ENCODE measurements at regions not wholly inside any gene's neighbourhood (a gene's known extent, or its start where the extent isn't known, plus 50 kb on each side); places are given as distances from the start of the nearest gene placed in this dataset.

DNA sequence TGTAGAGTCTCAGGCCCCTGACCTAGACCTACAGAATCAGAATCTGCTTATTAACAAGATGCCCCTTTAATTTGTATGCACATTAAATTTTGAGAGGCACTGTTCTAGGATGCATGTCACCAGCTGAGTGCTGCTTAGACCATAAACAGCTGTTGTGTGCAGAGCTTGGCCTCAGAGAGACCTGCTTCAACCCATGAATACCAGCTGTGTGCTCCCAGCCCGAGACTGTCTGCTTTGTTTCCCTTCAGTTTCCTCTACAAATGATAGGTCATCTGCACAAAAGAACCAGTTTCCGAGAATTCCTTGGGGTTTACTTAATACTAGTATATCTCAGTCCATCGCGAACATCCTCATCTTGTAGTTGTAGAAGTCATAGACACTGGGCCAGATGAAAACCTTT, 158.5 kb upstream of the PFN2 start:
- no peak for DNase-seq (ENCODE audit: low read depth)

GRCh38 chr3:150128126-150128525, 157.4 kb upstream of the PFN2 start:
- DNase-seq (ENCODE audit: low read depth): no peak

- DNase-seq (ENCODE audit: low read depth): no peak
Observed at GRCh38 chr3:150127011-150127490, 156.4 kb upstream of the PFN2 start.

DNA sequence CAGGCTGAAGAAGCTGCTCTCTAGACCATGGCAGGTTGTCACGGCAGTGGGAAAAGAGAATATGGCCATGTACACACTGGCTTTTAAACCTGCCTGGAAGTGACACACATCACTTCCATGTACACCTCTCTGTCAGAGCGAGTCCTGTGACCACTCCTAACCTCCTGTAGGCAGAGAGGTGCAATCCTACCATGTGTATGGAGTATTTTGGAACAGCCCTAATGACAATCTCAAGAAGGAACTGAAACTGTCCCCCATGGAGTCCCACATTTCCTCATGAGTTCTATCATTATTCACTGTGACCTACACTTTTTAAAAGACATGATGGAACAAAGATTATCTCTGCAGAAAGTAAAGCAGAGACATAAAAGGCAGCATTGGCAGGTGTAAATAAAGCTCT, 153.4 kb upstream of the PFN2 start:
- DNase-seq (ENCODE audit: low read depth): no peak

DNA sequence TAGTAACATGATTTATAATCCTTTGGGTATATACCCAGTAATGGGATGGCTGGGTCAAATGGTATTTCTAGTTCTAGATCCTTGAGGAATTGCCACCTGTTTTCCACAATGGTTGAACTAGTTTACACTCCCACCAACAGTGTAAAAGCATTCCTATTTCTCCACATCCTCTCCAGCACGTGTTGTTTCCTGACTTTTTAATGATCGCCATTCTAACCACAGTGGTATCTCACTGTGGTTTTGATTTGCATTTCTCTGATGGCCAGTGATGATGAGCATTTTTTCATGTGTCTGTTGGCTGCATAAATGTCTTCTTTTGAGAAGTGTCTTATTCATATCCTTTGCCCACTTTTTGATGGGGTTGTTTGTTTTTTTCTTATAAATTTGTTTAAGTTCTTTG, 152.6 kb upstream of the PFN2 start:
- peak; percentile 75 for DNase-seq (ENCODE audit: low read depth)

DNA sequence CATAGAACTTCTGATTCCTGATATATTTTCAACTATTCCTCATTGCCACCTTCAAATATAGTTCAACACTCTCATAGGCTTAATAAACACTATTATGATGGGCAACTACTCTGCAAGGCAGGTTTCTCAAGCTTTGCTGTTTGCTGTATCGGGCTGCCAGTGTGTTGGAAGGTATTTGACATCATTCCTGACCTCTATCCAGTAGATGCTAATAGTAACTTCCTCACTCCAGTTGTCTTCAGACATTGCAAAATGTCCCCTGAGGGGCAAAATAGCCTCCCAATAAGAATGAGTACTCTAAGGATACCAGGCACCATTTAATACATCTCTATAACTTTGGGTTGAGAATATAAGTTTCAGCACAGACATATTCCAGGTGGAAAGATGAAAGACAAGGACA, 147.5 kb upstream of the PFN2 start:
- no peak for DNase-seq (ENCODE audit: low read depth)

- peak; percentile 72 for DNase-seq (ENCODE audit: low read depth)
Observed at GRCh38 chr3:150117076-150117475, 146.4 kb upstream of the PFN2 start.

- peak; percentile 45 for DNase-seq (ENCODE audit: low read depth)
Observed at GRCh38 chr3:150116196-150116595, 145.5 kb upstream of the PFN2 start.

DNA sequence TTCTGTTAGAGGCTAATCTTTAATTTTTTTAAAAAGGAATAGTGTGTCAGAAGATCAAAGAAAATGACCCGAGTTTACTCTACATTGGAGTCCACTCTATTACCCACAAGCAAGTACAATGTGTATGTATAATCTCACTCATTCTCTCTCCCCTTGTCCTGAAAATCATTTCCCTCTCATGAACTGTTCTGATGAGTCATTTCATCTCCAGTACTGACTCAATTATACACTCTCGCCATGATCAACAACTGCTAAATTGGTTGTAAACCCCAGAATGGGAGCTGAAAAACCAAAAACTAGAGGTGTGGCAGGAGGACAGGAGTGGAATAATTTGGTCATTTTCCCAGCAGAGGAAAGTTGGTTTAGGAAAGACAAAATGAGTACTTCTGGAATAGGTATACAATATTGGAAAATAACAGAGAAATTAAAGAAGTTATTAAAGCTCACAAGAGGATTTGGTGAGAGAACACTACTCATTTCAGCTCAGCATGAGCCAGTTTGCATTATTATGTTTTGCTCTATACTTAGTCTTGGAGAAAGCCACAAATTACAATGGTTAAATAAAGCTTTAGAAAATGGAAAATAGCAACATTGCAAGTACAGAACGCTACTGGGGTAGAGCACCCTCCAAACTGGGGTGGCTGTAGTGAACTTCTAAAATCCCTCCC, 144.3 kb upstream of the PFN2 start:
- DNase-seq (ENCODE audit: low read depth): peak; percentile 73

DNA sequence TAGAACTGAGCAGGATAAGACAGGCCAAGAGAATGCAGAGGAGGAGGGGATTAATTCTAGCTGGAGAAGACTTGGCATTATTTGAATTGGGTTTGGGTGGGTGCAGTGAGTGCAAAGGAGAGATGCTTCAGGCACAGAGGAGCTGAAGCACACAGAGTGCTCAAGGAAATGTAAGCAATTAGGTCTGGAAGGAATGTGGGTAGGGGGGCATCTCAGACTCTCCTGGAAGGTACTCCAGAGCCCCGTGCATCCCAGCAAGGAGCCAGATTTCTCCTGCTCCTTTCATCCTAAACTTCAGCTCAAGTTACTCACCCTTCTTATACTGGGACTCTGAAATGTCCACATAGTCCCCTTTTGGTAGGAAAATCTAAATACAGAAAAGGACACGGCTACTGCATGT, 143.6 kb upstream of the PFN2 start:
- no peak for DNase-seq (ENCODE audit: low read depth)

DNA sequence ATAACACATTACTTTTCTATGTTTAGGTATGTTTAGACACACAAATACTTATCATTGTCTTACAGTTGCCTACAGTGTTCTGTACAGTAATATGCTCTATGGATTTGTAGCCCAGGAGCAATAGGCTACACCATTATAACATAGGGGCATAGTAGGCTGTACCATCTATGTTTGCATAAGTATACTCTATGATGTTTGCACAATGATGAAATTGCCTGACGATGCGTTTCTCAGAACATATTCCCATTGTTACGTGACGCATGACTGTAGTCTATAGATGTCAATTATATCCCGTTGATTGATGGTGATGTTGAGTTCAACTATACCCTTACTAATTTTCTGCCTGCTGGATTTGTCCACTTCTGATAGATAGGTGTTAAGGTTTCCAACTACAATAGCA, 139.4 kb upstream of the PFN2 start:
- DNase-seq (ENCODE audit: low read depth): no peak

DNA sequence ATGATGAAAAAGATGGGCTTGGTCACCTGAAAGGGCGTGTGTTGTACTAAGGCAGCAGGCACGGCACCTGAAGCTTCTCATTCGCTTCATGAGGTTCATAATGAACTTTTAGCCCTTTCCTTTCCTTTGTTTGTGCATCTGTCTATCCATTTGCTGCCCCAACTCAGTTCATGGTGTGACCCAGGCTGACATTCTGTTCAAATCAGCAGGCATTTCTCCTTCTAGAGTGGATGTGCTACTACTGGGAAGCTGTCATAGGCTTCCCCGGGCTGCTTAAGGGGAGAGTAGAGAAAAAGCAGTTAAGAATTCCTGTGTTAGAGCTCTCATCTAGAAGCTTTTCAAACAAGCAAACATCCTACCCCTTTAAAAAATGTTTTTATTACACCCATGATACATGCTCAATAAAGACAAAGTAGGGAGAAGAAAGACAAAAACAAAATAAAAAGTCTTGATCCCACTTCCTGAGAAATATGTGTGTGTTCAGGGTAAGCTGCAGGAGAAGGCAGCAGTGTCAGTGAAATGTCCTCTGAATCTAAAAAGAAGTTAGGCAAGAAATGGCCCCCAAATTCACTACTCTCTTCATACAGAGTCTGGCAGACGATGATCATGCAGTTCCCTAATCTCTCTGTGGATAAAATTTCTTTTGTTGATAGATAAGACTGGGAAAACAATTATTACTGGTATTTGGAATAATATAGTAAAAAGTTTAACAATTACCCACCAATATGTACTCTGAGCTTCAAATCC, 136.9 kb upstream of the PFN2 start:
- DNase-seq (ENCODE audit: low read depth): peak; percentile 41

DNA sequence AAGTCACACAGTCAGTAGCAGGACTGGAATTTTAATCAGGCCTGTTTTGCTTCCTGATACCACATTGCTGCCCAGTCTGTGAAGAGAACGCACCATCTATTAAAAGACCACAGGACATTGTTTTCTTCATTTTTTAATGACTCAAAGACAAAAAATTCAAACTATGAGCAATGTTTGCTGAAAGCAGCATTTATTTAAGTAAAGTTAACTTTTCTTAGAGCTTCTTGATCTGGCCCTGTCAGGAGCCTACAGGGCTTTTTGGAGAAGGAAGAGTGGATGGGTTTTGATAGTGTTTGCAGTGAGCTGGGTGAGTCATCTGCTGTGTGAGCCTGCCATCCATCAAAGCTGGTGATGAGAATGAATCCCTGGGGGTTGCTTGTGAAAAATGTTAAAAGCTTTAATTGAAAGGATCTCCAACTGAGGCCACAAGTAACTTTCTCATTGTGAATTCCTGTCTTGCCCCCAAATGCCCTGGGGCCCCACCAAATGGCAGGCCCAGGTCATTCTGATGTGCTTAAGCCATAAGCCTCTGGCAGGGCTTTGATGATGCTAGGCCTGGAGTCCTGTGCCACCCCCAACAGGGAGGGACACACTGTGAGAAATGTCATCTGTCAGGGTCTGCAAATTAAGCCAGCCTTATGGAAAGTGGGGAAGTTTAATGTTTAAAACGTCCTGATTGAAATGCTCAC, 136.2 kb upstream of the PFN2 start:
- peak; percentile 99 for DNase-seq (ENCODE audit: low read depth)

- DNase-seq (ENCODE audit: low read depth): peak; percentile 75
Observed at GRCh38 chr3:150105886-150106612, 135.4 kb upstream of the PFN2 start.

GRCh38 chr3:150105025-150105424, 134.3 kb upstream of the PFN2 start:
- DNase-seq (ENCODE audit: low read depth): no peak

GRCh38 chr3:150104564-150104963, 133.9 kb upstream of the PFN2 start:
- DNase-seq (ENCODE audit: low read depth): peak; percentile 42

DNA sequence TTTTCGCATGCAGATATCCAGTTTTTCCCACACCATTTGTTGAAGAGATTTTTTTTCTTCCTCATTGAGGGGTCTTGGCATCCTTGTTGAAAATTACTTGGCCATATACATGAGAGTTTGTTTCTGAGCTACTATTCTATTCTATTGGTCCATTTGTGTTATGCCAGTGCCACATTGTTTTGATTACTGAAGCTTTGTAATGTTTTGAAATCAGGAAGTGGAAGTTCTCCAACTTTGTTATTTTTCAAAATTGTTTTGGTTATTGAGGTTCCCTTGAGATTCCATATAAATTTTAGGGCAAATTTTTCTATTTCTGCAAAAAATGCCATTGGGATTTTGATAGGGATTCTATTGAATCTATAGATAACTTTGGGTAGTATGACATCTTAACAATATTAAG, 130.3 kb upstream of the PFN2 start:
- DNase-seq (ENCODE audit: low read depth): no peak

DNA sequence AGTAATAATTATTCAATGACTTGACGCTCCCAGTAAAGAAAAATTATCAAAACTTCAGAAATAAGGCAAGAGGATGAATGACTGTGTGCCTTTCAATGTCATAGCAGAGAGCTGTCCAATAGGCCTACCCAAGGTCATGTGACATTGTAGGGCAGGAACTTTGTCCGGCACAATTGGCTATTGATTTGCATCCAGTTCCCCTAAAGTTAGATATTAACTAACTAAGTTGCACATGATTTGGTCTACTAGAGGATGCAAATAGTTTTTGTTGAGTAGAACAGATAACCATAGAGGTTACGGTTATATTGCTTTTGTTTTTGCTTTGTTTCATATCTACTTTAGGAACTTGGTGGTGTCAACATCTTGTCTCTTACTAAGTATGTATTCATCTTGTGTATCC, 127.9 kb upstream of the PFN2 start:
- no peak for DNase-seq (ENCODE audit: low read depth)

- peak; percentile 72 for DNase-seq (ENCODE audit: low read depth)
Observed at GRCh38 chr3:150097588-150097890, 126.8 kb upstream of the PFN2 start.

DNA sequence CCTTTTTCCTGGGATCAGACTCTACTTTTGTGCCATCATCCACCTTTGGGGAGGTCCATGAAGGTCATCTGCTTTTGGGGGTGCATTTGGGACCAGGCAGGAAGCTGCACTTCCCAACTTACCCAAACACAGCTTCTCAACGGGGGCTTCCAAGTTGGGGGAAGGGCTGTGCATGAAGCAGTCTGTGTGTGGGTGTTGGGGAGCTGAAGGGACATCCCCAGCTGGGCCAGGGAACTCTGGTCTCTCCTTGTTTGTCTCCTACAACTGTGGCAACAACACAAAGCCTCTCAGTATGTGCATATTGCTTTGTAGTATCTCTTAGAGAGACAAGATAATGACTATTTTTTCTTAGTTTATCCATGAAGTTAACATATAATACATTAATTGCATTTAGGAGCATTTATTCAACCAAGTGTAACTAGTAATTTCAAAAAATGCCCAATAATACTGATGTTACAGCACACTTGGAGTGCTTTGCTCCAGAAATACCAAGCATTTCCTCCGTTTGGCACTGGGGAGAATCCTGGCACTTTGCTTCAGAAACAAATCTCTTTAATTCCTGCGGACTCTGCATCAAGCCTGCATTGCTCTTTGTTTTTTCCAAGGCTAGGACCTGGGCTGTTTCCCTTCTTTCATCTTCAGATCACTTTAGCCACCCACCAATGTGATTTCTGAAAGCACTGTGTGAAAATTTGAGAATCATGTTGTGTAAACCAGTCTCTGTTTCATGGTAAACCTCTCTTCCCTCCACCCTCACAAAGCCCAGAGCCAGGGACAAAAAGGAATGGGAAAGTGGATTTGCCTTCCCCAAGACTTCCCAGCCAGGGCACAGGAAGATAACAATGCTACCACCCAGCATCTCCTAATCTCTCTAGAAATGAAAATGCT, 126.2 kb upstream of the PFN2 start:
- DNase-seq (ENCODE audit: low read depth): no peak

DNA sequence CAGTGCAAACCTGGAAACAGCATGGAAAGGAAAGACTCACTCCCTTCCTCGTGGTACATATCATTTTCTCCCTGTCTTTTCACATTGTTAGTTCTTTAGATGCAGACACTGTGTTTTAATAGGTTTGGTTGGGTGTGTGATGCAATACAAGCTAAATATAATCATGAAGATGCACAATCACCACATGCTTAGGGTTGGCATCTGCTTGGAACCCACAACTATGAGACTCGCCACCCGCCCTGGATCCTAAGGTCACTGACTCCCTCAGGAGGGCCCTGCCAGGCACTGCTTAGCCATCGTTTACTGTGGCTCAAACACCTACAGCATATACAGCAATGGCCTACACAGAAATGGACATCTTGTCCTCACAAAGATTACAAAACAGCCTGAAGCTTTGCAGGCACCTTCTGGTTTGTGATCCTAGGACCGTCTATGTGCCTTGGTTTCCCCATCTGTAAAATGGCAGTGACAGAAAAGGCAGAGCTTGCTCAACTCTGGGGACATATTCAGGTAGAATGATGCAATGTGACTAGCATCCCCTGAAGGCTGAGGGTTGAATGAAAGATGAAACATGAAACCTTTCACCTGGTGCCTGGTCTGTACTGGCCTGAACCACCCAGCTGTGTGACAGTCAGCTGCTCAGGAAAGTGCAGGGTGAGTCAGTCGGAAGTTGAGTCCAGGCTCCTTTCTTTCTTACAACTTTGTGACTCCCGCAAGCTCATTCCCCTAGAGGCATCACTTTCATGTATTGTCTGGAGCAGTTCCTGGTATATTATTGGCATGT, 123.6 kb upstream of the PFN2 start:
- peak; percentile 58 for DNase-seq (ENCODE audit: low read depth)
